ENCODE measurements at regions not wholly inside any gene's neighbourhood (a gene's known extent, or its start where the extent isn't known, plus 50 kb on each side); places are given as distances from the start of the nearest gene placed in this dataset.

DNA sequence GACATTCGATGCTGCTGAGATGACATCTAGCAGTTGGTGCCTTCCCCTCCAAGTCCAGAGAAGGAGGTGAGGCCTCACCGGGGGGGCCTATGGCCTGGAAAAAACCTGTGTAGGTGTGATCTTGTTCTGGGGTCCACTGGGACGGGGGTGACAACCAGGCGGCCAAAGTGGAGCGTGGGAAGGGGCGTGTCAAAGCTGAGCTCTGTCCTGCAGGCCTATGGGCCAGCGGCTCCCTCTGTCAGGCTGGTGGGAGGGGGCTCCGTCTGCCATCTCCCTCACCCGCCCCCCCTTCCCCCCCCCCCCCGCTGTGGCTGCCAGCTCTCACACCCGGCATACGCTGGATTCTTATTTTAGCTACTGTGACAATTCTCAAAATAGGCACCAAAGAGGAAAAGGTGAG is 56.7 kb upstream of the UQCRFS1 start:
- no peaks in the 10 kb centered on the region for H3K36me3 ChIP-seq (replicated peaks in 1 of 2; ENCODE audit: control extremely low read depth in 1 of 2, control insufficient read depth in 1 of 2, extremely low read depth in 1 of 2, insufficient read depth in 2 of 2, low read length in 1 of 2)
- H3K27me3 Mint-ChIP-seq, result peaks cover 15% of the 10 kb centered on the region
- H3K9me3 Mint-ChIP-seq (ENCODE audit: insufficient read depth), result no peaks in the 10 kb centered on the region
- intact Hi-C loops (cut with micrococcal nuclease), result loop anchor here (10.0 kb wide), 1 partner anchor 535 kb away; no protein-coding TSS in a partner anchor
- no peak for TF ChIP-seq EZH2 (IDR thresholded peaks at IDR 0.05; ENCODE audit: borderline replicate concordance, insufficient read depth, low read depth, low read length, poor library complexity, severe bottlenecking)
- TF ChIP-seq, protein P1, sequence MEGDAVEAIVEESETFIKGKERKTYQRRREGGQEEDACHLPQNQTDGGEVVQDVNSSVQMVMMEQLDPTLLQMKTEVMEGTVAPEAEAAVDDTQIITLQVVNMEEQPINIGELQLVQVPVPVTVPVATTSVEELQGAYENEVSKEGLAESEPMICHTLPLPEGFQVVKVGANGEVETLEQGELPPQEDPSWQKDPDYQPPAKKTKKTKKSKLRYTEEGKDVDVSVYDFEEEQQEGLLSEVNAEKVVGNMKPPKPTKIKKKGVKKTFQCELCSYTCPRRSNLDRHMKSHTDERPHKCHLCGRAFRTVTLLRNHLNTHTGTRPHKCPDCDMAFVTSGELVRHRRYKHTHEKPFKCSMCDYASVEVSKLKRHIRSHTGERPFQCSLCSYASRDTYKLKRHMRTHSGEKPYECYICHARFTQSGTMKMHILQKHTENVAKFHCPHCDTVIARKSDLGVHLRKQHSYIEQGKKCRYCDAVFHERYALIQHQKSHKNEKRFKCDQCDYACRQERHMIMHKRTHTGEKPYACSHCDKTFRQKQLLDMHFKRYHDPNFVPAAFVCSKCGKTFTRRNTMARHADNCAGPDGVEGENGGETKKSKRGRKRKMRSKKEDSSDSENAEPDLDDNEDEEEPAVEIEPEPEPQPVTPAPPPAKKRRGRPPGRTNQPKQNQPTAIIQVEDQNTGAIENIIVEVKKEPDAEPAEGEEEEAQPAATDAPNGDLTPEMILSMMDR (IDR thresholded peaks at IDR 0.05), result no peak
- no peak for DNase-seq
- WGBS (ENCODE audit: insufficient coverage), result 65% methylated on average over 3 of the region's 12 CpGs
- H3K79me2 ChIP-seq (ENCODE audit: control insufficient read depth, insufficient read depth, low read length), result no peaks in the 10 kb centered on the region
- no peaks in the 10 kb centered on the region for H3K4me1 ChIP-seq (ENCODE audit: control insufficient read depth in 2 of 2, insufficient read depth in 2 of 2, low read length in 2 of 2)
- H4K20me1 ChIP-seq (ENCODE audit: control insufficient read depth, insufficient read depth, low read length, poor library complexity, severe bottlenecking), result no peaks in the 10 kb centered on the region
- CTCF ChIA-PET, result no interaction called here
- H2AFZ ChIP-seq (ENCODE audit: insufficient read depth, low read depth, low read length, poor library complexity, severe bottlenecking), result no peak overlapping the region
- H3K4me1 Mint-ChIP-seq, result no peaks in the 10 kb centered on the region
- no peak overlapping the region for H3K27ac Mint-ChIP-seq
- no peak overlapping the region for H3K4me3 Mint-ChIP-seq
- peaks cover 0 to 25% (median 4%) of the 10 kb centered on the region in 3 donors for H3K9me3 ChIP-seq (ENCODE audit: control extremely low read depth in 1 of 3, control insufficient read depth in 2 of 3, insufficient read depth in 1 of 3, low read length in 2 of 3)
- H3K4me3 ChIP-seq (ENCODE audit: control extremely low read depth in 1 of 5, extremely low read depth in 1 of 5, insufficient read depth in 1 of 5, low read depth in 2 of 5, low read length in 4 of 5), result no peak overlapping the region
- no peak for ATAC-seq (ENCODE audit: low read depth)
- no peaks in the 10 kb centered on the region for H3K27me3 ChIP-seq (replicated peaks in 1 of 4; ENCODE audit: control extremely low read depth in 1 of 4, control insufficient read depth in 3 of 4, insufficient read depth in 4 of 4, low read length in 3 of 4)
- H3K27ac ChIP-seq (ENCODE audit: low read length in 2 of 2), result no peak overlapping the region
- H3K4me2 ChIP-seq (replicated peaks; ENCODE audit: low read depth, low read length, poor library complexity, severe bottlenecking), result no peak overlapping the region
- H3K9ac ChIP-seq (ENCODE audit: low read length), result no peak overlapping the region
- POLR2A ChIA-PET, result no interaction called here

DNA sequence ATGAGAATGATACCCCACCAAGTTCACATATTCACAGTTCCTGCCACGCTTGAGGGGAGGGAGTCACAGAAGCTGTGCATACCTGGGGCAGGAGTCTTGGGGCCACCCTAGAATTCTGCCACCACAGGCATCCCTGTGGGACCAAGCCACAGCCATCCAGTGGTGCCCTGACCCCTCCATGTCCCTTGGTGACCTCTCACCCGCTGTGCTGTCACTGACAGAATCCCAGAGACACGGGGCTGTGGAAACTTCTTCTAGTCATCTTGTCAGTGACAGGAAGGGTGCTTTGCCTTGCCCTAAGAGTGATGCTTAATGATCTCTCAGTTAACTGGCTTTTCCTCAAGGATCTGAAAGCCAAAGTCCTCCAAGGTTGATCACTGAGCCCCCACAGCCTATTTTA is 58.4 kb upstream of the UQCRFS1 start:
- TF ChIP-seq, protein P1 (IDR thresholded peaks at IDR 0.05), result no peak
- TF ChIP-seq EZH2 (IDR thresholded peaks at IDR 0.05; ENCODE audit: borderline replicate concordance, insufficient read depth, low read depth, low read length, poor library complexity, severe bottlenecking), result no peak
- Histone ChIP-seq H3K27me3 (replicated peaks in 1 of 4; ENCODE audit: control extremely low read depth in 1 of 4, control insufficient read depth in 3 of 4, insufficient read depth in 4 of 4, low read length in 3 of 4) (no peaks in the 10 kb centered on the region), H3K27ac (ENCODE audit: low read length in 2 of 2) (no peak overlapping the region), H3K4me2 (replicated peaks; ENCODE audit: low read depth, low read length, poor library complexity, severe bottlenecking) (no peak overlapping the region), H3K4me3 (ENCODE audit: control extremely low read depth in 1 of 5, extremely low read depth in 1 of 5, insufficient read depth in 1 of 5, low read depth in 2 of 5, low read length in 4 of 5) (no peak overlapping the region), H4K20me1 (ENCODE audit: control insufficient read depth, insufficient read depth, low read length, poor library complexity, severe bottlenecking) (no peaks in the 10 kb centered on the region), H2AFZ (ENCODE audit: insufficient read depth, low read depth, low read length, poor library complexity, severe bottlenecking) (no peak overlapping the region), H3K4me1 (ENCODE audit: control insufficient read depth in 2 of 2, insufficient read depth in 2 of 2, low read length in 2 of 2) (no peaks in the 10 kb centered on the region), H3K9me3 (ENCODE audit: control extremely low read depth in 1 of 3, control insufficient read depth in 2 of 3, insufficient read depth in 1 of 3, low read length in 2 of 3) (peaks cover 0 to 25% (median 4%) of the 10 kb centered on the region in 3 donors), H3K79me2 (ENCODE audit: control insufficient read depth, insufficient read depth, low read length) (no peaks in the 10 kb centered on the region), H3K9ac (ENCODE audit: low read length) (no peak overlapping the region), H3K36me3 (replicated peaks in 1 of 2; ENCODE audit: control extremely low read depth in 1 of 2, control insufficient read depth in 1 of 2, extremely low read depth in 1 of 2, insufficient read depth in 2 of 2, low read length in 1 of 2) (no peaks in the 10 kb centered on the region)
- DNase-seq (no peak), ATAC-seq (ENCODE audit: low read depth) (no peak)
- intact Hi-C loops (cut with micrococcal nuclease), result no loop called here
- H3K27ac Mint-ChIP-seq, result no peak overlapping the region
- WGBS (ENCODE audit: insufficient coverage), result 88% methylated on average over 2 of the region's 3 CpGs
- ChIA-PET CTCF (no interaction called here), POLR2A (no interaction called here)
- no peaks in the 10 kb centered on the region for H3K4me1 Mint-ChIP-seq
- H3K4me3 Mint-ChIP-seq, result no peak overlapping the region
- peaks cover 11% of the 10 kb centered on the region for H3K27me3 Mint-ChIP-seq
- H3K9me3 Mint-ChIP-seq (ENCODE audit: insufficient read depth), result no peaks in the 10 kb centered on the region
